GM19467 (cell line): ENCODE measurements at regions not wholly inside any gene's neighbourhood (a gene's known extent, or its start where the extent isn't known, plus 50 kb on each side); places are given as distances from the start of the nearest gene placed in this dataset.

ENCODE experiments used
- ATAC-seq: cut with Tn5 transposase; IDR thresholded peaks from one replicate; pipeline ENCODE4 v1.9.1; 2021; ENCODE audit warnings: mild to moderate bottlenecking, moderate library complexity; ENCODE audit not compliant: unreplicated experiment

DNA sequence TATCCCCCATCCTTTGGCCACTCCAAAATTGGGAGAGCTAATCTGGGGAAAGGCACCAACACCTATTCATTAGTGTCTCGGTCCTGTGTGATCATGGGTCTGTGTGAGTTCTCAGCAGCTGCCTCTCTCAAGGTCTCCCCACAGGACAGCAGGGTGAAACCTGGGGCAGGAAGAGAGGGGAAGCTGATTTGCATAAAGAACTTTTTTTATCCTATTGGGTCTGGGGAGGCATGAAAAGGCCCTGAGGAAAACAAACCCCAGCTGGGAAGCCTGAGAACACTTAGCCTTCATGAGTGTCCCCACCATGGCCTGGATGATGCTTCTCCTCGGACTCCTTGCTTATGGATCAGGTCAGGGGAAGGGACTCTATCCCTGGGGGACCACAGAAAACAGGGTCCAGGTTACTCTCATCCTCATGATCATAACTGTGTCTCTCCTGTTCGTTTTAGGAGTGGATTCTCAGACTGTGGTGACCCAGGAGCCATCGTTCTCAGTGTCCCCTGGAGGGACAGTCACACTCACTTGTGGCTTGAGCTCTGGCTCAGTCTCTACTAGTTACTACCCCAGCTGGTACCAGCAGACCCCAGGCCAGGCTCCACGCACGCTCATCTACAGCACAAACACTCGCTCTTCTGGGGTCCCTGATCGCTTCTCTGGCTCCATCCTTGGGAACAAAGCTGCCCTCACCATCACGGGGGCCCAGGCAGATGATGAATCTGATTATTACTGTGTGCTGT lies 116.0 kb upstream of the TOP3B start:
- ATAC-seq, result no peak

GRCh38 chr22:22097727-22098228 lies 115.2 kb upstream of the TOP3B start:
- no peak for ATAC-seq

DNA sequence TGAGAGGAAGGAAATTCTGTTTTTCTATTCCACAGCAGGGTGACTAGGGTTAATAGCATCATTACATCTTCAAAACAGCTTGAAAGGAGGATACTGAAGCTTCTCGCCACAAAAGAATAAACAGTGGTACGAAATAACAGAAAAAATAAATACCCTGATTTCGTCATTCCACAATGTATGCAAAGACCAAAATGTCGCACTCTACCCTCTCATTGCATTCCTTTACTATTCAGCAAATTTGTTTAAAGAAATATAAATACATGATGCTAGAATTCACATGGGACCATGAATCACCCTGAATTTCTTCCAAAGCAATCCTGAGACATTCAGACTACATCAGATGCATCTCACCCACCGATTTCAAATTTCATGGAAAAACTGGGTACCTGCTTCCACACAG lies 112.3 kb upstream of the TOP3B start:
- no peak for ATAC-seq

DNA sequence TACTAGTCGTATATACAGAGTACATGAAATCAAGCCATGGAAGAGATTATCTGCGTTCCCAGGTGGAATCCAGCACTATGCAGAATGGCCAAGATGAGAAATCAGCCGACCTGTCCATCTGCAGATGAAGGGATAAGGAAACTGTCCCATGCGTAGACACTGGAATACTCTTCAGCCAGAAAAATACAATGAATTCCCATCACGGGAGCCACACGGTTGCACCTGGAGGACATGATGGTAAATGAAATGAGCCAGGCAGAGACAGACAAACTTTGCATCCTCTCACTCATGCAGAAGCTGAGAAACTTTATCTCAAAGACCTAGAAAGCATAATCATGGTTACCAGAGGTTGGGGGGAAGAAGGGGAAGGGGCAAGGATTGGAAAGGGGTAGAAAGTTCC lies 111.9 kb upstream of the TOP3B start:
- ATAC-seq, result no peak

DNA sequence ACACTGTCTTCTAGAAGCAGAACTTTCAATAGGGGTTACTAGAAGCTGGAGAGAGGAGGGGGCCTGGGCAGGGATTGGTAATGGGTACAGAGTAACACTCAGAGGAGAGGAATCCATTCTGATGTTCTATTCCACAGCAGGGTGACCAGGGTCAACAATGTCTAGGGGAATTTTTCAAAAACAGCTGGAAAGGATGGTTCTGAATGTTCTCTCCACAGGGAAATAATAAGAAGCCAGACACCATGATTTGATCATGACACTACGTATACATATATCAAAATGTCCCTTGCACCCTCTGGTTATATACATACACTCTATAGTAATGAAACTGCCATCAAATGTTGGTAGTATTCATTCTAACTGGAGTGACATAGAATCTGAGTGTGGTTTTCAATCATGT lies 111.2 kb upstream of the TOP3B start:
- no peak for ATAC-seq

GRCh38 chr22:22092974-22093373 lies 110.4 kb upstream of the TOP3B start:
- ATAC-seq, result no peak

GRCh38 chr22:22092101-22092500 lies 109.5 kb upstream of the TOP3B start:
- no peak for ATAC-seq

DNA sequence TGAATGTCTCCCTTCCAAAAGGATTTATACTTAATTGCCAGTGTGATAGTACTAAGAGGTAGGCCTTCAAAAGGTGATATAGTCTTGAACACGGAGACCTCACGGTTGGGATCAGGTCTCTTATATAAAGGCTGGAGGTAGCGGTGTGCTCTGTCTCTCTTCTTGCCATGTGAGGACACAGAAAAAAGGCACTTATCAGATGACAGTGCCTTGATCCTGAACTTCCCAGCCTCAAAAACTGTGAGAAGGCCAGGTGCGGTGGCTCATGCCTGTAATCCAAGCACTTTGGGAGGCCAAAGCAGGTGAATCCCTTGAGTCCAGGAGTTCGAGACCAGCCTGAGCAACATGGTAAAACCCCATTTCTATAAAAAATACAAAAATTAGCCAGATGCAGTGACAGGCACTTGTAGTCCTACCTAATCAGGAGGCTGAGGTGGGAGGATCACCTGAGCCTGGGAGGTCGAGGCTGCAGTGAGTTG lies 108.9 kb upstream of the TOP3B start:
- no peak for ATAC-seq

GRCh38 chr22:22090650-22091399 lies 108.2 kb upstream of the TOP3B start:
- ATAC-seq, result no peak

- no peak for ATAC-seq
Observed at GRCh38 chr22:22089459-22090308, 107.1 kb upstream of the TOP3B start.

DNA sequence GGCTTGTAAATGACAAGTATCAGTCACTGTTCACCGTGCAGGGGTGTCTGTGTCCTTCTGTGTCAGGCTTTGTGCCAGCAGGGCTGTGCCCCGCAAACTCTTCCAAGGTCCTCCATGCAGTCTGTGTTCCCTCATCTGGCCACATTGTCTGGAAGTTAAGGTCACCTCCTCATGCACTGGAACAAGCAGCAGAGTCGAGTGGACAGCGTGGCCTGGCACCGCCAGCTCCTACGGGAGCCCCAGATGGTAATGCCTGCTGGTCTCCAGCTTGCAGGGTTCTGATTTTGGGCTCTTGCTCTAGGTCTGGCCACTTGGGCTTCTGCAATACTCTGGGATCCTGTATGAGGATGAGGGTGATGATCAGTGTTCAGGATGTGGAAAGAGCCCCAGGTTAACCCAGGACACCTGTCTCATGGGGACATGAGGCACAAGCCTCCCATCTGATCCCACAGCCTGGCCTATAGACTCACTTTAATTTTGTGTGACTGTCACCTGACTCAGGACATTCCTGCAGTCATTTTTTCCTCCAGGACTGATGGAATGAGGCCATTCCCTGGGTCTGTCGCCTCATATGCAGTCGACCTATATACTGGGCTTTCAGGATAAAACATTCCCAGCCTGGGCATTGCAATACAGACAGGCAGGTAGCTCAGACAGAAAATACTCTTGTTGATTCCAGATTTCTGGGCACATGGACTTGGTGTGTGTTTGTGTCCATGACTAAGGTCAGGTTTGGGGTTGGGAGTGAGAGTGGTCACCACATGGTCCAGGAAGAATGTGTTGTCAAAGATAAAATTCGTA lies 106.3 kb upstream of the TOP3B start:
- no peak for ATAC-seq

GRCh38 chr22:22087854-22088657 lies 105.5 kb upstream of the TOP3B start:
- ATAC-seq, result no peak

DNA sequence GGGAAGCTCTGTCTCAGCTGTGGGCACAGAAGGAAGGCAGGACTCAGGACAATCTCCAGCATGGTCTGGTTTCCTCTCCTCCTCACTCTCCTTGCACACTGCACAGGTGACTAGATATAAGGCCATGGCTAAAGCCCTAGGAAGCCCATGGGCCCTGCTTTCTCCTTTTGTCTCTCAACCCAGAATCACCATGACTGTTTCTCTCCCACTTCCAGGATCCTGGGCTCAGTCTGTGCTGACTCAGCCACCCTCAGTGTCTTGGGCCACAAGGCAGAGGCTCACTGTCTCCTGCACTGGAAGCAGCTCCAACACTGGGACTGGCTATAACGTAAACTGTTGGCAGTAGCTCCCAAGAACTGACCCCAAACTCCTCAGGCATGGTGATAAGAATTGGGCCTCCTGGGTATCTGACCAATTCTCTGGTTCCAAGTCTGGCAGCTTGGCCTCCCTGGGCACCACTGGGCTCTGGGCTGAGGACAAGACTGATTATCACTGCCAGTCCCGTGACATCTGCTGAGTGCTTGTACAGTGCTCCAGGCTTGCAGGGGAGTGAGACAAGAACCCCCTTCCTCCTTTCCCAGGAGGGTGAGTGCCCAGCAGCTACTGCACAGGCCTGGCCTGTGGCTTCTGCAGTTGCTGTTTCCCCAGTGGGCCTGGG lies 104.0 kb upstream of the TOP3B start:
- no peak for ATAC-seq

DNA sequence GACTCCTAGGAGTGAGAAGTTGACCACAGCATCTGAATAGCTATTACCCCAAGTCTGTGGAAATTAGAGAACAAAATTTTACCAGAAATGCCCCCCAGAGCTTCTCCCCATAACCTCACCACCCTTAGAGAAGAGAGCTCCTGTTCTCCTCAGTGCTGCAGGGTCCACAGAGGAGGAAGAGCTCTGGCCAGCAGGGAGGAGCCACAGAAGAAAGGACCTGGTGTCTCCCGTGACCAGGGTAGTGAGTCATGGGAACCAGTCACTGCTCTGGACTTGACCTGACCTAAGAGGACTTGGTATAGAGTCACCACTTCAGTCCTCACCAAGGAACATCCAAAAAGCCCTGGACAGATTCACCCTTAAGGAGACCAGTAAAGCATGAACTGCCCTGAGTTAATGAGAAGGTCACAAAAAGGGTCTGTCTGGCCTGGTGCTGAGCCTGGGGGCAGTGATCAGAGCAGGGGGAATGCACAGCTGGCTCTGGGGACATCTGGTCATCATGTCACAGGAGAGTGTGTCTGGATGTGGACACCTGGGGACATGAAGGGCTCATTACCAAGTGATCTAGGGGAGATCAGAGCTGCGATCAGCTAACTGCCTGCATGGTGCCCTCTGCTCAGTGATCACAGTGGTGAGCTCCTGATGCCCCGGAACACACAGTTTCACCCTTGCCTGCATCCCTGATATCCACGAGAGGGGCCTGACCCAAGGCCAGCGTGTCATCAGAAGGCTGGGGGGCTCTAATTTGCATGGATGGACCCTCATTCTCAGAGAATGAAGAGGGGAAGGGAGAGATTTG lies 103.3 kb upstream of the TOP3B start:
- ATAC-seq, result no peak

DNA sequence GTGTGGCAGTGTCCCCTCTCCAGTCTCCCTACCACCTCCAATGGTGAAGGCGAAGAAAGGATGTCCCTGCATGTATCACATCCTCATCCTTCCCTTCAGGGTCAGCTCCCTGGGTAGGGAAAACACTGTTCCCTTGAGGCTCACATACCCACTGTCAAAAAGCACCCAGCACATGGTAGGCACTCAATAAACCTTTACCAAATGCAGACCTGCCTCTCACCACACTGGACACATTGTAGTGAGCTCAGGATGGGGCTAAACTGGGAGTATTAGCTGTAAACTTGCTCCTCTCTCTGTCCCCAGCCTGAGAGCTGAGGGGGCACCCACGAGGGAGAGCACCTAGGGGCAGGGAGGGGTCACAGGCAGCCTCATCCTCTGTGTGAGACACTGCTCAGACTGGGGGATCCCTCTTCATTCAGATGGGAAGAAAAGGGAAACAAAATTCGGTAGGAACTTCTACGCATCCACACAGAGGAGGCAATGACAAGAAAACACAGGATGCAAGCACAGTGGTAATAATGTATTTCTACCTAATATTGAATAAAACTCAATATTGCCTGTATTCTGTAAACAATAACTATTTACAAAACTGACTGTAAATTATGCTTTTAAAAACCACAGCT lies 101.6 kb upstream of the TOP3B start:
- ATAC-seq, result no peak

- no peak for ATAC-seq
Observed at GRCh38 chr22:22082960-22083359, 100.4 kb upstream of the TOP3B start.

DNA sequence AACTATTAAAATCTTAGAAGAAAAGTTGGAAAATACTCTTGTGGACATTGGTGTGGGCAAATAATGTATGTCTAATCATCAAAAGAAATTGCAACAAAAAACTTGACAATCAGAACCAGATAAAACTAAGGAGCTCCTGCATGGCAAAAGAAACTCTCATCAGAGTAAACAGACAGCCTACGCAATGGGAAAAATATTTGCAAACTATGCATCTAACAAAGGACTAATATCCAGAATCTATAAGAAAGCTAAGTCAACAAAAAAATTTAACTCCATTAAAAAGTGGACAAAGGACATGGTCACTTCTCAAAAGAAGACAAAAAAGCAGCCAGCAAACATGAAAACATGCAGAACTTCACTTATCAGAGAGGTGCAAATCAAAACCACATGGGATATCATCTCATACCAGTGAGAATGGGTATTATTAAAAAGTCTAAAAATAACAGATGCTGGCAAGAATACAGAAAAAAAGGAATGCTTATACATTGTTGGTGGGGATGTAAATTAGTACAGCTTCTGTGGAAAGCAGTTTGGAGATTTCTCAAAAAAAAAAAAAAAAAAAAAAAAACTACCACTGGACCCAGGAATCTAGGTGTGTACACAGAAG lies 99.7 kb upstream of the TOP3B start:
- no peak for ATAC-seq
